Fibroblast of villous mesenchyme (primary cell): ENCODE measurements at regions not wholly inside any gene's neighbourhood (a gene's known extent, or its start where the extent isn't known, plus 50 kb on each side); places are given as distances from the start of the nearest gene placed in this dataset.

ENCODE experiments used
- DNase-seq: peaks from one replicate; pipeline ENCODE4 v3.0.0-alpha.2; 2010; ENCODE audit warnings: low read depth
- H3K4me3 ChIP-seq: 2 replicates; pipeline ENCODE4 v1.5.1; 2011; ENCODE audit warnings: low read depth, mild to moderate bottlenecking, low read length
- TF ChIP-seq, protein P1 (sequence below): IDR thresholded peaks from 2 replicates; pipeline ENCODE4 v1.5.1; 2012; ENCODE audit warnings: low read depth, mild to moderate bottlenecking, low read length; ENCODE audit not compliant: insufficient read depth

DNA sequence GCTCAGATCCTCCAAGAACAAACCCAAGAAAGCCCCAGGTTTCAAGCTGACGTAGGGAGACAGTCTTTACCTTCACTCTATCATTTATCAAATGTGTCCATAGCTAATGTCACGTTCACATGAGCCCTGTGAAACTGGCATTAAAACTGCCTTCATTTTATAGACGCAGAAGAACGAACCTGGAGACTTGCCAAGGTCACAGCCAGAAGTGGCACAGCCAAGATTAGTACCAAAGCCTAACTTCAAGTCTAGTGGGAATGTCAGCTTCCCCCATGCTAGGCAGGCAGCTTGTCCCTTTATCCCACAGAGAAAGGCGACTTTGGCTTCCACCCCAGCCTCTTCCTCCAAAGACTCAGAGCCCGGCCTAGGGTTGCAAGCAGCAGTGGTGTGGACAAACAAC is 517.2 kb downstream of the SHQ1 start:
- TF ChIP-seq, protein P1, sequence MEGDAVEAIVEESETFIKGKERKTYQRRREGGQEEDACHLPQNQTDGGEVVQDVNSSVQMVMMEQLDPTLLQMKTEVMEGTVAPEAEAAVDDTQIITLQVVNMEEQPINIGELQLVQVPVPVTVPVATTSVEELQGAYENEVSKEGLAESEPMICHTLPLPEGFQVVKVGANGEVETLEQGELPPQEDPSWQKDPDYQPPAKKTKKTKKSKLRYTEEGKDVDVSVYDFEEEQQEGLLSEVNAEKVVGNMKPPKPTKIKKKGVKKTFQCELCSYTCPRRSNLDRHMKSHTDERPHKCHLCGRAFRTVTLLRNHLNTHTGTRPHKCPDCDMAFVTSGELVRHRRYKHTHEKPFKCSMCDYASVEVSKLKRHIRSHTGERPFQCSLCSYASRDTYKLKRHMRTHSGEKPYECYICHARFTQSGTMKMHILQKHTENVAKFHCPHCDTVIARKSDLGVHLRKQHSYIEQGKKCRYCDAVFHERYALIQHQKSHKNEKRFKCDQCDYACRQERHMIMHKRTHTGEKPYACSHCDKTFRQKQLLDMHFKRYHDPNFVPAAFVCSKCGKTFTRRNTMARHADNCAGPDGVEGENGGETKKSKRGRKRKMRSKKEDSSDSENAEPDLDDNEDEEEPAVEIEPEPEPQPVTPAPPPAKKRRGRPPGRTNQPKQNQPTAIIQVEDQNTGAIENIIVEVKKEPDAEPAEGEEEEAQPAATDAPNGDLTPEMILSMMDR = no peak
- DNase-seq = no peak
- H3K4me3 ChIP-seq = no peak overlapping the region

DNA sequence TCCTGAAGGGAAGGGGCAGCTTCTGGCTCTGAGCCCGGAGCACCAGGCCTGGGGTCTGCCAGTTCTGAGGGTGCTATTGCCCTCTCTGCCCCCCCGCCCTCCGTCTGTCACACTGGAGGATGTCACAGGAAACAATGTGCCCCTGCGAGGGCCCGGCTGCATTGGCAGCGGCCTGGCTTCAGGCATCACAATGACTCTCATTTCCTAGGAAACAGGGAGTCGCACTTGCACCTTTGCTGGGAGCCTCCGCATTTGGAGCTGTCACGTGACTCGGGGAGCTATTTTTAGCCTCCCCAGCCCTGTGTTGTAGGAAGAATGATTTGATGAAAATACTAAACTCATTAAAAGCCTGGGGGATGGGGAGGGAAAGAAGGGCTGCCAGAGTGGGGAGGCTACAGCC is 518.9 kb downstream of the SHQ1 start:
- H3K4me3 ChIP-seq = no peak overlapping the region
- TF ChIP-seq, protein P1 = no peak
- DNase-seq = no peak

DNA sequence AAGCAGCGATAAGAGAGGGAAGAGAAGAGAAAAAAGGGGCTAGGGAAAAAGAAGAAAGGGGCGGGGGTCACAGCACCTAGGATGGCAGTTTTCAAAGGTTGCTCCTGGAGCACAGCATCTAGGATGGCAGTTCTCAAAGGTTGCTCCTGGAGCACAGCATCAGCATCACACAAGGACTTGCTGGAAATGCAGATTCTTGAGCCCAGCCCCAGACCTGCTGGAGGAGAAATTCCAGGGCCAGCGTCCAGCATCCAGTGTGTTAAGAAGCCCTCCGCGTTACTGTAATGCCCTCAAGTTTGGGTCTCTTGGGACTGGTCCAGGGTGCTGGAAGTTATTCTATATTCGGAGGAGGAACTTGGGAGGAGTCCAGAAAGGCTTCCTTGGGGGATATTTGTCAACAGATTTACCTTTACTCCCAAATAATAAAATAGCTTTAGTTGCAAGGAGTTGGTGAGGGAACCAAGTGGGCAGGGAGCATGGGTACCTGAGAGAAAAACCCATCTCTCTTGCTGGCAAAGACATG is 519.4 kb downstream of the SHQ1 start:
- TF ChIP-seq, protein P1 = no peak
- H3K4me3 ChIP-seq = no peak overlapping the region
- no peak for DNase-seq

DNA sequence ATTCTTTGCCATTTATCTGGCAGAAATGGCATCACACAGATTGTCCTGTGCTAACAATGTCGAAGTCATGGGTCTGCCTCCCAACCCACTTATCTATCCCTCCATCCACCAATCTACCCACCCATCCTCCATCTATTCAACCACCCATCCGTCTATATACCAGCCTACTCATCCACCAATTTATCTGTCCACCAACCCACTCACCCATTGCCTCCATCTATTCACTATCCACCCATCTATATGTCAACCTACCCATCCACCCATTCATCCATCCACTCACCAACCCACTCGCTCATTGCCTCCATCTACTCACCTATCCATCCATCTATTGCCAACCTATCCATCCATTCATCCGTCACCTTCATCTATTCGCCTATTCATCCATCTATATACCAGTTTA is 521.2 kb downstream of the SHQ1 start:
- H3K4me3 ChIP-seq = no peak overlapping the region
- no peak for DNase-seq
- TF ChIP-seq, protein P1 = no peak

DNA sequence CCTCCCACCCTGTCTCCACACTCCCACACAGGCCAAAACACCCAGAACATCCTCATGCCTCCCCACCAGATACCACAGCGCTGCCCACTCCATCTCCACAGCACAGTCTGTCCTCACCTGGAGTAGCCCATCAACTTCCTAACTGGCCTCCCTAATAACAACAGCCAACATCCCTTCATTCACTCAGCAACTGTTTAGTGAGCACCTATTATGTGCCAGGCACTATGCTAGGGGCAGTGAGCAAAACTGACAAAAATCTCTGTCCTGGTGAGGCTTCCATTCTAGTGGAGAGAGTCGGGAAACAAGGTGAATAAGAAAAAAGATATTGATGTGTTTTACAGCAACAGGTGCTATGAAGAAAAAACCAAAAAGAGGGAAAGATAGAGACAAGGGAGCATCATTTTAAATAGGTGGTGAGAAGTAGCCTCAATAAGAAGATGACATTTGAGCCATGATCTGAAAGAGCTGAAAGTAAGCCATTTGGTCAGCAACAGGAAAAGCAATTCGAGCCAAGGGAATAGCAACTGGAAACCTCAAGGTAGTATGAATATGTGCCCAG is 523.9 kb downstream of the SHQ1 start:
- DNase-seq = no peak
- TF ChIP-seq, protein P1 = no peak
- no peak overlapping the region for H3K4me3 ChIP-seq

DNA sequence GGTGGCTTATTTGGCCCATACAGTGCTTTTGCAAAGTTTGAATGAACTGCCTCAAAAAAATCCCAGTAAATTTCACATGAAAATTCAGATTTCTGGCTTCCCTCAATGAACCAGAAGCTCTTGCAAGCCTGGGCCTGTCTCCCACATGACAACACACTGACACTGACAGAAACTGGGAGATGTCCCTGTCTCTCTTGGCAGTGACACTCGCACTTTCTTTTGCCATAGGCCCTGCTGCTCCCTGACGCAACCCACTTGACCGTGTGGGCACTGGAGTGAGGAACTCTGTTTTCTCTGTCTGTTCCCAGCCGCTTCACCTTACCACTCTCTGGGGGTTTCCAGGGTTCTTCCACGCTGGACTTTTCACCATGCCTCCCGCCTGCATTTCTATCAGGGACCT is 524.5 kb downstream of the SHQ1 start:
- TF ChIP-seq, protein P1 = no peak
- DNase-seq = no peak
- H3K4me3 ChIP-seq = no peak overlapping the region
